RWPE2 (cell line): ENCODE measurements at regions not wholly inside any gene's neighbourhood (a gene's known extent, or its start where the extent isn't known, plus 50 kb on each side); places are given as distances from the start of the nearest gene placed in this dataset.

Experiments used
- ATAC-seq: fragments of 200-7000 bp; cut with Tn5 transposase; 3 replicates; pipeline ENCODE4 v1.9.1; 2021; ENCODE audit warnings: low read depth
- DNase-seq: peaks from one replicate; pipeline ENCODE4 v3.0.0-alpha.2; 2020; ENCODE audit warnings: low spot score
- H3K27ac ChIP-seq: fragments of 450-650 bp; 2 replicates; pipeline ENCODE4 v1.5.1; 2017; ENCODE audit warnings: mild to moderate bottlenecking; ENCODE audit not compliant: poor library complexity, severe bottlenecking
- H3K27me3 ChIP-seq: fragments of 250-450 bp; sonication (Bioruptor Pico); 2 replicates; pipeline ENCODE4 v1.5.1; 2021; ENCODE audit warnings: mild to moderate bottlenecking, moderate library complexity; ENCODE audit not compliant: insufficient read depth, poor library complexity, severe bottlenecking
- H3K36me3 ChIP-seq: fragments of 250-450 bp; sonication (Bioruptor Pico); 2 replicates; pipeline ENCODE4 v1.5.1; 2020; ENCODE audit warnings: low read depth, mild to moderate bottlenecking, moderate library complexity
- H3K4me1 ChIP-seq: fragments of 250-450 bp; sonication (Bioruptor Pico); 2 replicates; pipeline ENCODE4 v1.5.1; 2021; ENCODE audit warnings: mild to moderate bottlenecking, moderate library complexity; ENCODE audit not compliant: insufficient read depth, poor library complexity, severe bottlenecking
- H3K4me3 ChIP-seq: fragments of 250-450 bp; sonication (Bioruptor Pico); 2 replicates; pipeline ENCODE4 v1.5.1; 2021; ENCODE audit warnings: mild to moderate bottlenecking, moderate library complexity; ENCODE audit not compliant: severe bottlenecking
- H3K9me3 ChIP-seq: fragments of 250-450 bp; sonication (Bioruptor Pico); 2 replicates; pipeline ENCODE4 v1.5.1; 2021; ENCODE audit warnings: mild to moderate bottlenecking, moderate library complexity; ENCODE audit not compliant: severe bottlenecking
- TF ChIP-seq, protein P1 (sequence below): fragments of 450-650 bp; IDR thresholded peaks from one replicate; pipeline ENCODE4 v1.5.1; 2017; ENCODE audit warnings: mild to moderate bottlenecking, moderate library complexity; ENCODE audit not compliant: poor library complexity, severe bottlenecking

- Histone ChIP-seq H3K36me3 (no peaks in the 10 kb centered on the region), H3K4me3 (no peak overlapping the region), H3K27me3 (no peaks in the 10 kb centered on the region), H3K9me3 (no peaks in the 10 kb centered on the region), H3K27ac (no peak overlapping the region), H3K4me1 (no peaks in the 10 kb centered on the region)
- DNase-seq = no peak
- ATAC-seq = no peak
- TF ChIP-seq, protein P1, sequence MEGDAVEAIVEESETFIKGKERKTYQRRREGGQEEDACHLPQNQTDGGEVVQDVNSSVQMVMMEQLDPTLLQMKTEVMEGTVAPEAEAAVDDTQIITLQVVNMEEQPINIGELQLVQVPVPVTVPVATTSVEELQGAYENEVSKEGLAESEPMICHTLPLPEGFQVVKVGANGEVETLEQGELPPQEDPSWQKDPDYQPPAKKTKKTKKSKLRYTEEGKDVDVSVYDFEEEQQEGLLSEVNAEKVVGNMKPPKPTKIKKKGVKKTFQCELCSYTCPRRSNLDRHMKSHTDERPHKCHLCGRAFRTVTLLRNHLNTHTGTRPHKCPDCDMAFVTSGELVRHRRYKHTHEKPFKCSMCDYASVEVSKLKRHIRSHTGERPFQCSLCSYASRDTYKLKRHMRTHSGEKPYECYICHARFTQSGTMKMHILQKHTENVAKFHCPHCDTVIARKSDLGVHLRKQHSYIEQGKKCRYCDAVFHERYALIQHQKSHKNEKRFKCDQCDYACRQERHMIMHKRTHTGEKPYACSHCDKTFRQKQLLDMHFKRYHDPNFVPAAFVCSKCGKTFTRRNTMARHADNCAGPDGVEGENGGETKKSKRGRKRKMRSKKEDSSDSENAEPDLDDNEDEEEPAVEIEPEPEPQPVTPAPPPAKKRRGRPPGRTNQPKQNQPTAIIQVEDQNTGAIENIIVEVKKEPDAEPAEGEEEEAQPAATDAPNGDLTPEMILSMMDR = no peak
These were observed 87.1 kb downstream of the PTPRS start for GRCh38 chr19:5253406-5254110.

DNA sequence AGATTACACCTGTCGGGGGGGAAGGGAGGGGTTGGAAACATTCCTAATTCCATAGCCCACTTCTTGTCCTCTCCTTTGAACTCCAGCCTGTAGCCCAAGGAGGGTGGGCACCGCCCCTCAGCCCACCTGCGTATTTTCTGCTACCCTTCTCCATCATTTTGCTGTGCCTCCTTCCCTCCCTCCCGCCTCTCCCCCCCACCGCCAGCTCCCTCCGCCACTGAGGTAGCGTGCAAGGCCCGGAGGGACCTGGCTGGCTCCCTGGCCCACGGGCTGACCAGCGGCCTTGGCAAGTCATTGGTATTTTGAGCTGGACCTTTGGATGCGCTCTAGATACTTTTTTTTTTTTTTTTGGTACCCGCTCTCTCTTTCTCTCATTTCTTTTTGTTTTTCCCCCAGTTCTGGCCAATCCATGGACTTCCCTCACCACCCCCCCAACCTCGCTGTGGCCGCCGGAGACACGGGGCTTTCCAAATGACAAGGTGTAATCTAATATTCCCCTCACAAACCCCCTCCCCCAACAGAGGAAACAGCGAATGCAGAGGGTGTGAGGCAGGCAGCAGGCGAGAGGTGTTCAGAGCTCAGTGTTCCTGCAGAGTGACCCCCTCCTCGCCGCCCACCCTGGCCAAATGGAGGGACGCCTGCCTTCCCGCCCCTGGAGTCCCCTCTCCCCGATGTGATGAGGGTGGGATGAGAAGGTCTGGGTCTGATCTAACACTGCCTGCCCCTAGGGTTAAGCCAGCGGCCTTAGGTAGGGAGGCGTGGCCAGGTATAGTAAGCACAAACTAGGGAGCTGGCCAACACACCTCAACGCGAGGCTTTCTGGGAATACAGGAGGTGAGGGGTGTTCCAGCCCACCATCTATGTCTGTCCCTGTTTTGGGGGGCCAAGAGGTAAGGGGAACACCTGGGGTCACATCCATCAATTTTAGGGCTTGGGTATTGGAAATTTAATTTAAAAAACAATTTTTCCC is 89.2 kb downstream of the PTPRS start:
- TF ChIP-seq, protein P1 = no peak
- no peak for DNase-seq
- Histone ChIP-seq H3K27me3 (no peaks in the 10 kb centered on the region), H3K4me3 (no peak overlapping the region), H3K36me3 (no peaks in the 10 kb centered on the region), H3K27ac (no peak overlapping the region), H3K4me1 (no peaks in the 10 kb centered on the region), H3K9me3 (no peaks in the 10 kb centered on the region)
- ATAC-seq = no peak

- H3K9me3 ChIP-seq = no peaks in the 10 kb centered on the region
- no peaks in the 10 kb centered on the region for H3K27me3 ChIP-seq
- no peak for DNase-seq
- TF ChIP-seq, protein P1 = no peak
- H3K36me3 ChIP-seq = no peaks in the 10 kb centered on the region
- no peak for ATAC-seq
- H3K4me1 ChIP-seq = no peaks in the 10 kb centered on the region
- H3K27ac ChIP-seq = no peak overlapping the region
- no peak overlapping the region for H3K4me3 ChIP-seq
These were observed 90.4 kb downstream of the PTPRS start for GRCh38 chr19:5250127-5250659.

DNA sequence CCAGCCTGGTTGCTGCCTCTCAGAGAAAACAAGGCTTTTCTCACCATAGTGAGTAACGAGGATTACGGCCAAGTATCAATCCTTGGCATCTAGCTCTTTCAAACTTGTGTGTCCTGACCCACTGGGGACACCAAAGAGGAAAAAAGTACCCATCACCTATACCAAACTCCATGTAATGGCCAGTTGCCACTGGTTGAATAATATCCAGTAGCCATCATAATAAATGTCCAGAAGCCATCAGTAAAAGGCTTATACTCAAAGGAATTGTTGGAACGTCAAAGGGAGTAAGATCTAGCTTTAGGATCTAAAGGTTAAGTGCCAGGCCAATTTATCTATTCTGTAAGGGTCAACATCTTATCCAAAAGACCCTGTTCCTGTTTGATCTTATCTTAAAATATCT is 91.1 kb downstream of the PTPRS start:
- no peaks in the 10 kb centered on the region for H3K4me1 ChIP-seq
- H3K4me3 ChIP-seq = no peak overlapping the region
- no peaks in the 10 kb centered on the region for H3K27me3 ChIP-seq
- DNase-seq (no peak), ATAC-seq (no peak)
- H3K27ac ChIP-seq = no peak overlapping the region
- no peaks in the 10 kb centered on the region for H3K36me3 ChIP-seq
- H3K9me3 ChIP-seq = no peaks in the 10 kb centered on the region
- TF ChIP-seq, protein P1 = no peak
